ENCODE measurements at regions not wholly inside any gene's neighbourhood (a gene's known extent, or its start where the extent isn't known, plus 50 kb on each side); places are given as distances from the start of the nearest gene placed in this dataset.

DNA sequence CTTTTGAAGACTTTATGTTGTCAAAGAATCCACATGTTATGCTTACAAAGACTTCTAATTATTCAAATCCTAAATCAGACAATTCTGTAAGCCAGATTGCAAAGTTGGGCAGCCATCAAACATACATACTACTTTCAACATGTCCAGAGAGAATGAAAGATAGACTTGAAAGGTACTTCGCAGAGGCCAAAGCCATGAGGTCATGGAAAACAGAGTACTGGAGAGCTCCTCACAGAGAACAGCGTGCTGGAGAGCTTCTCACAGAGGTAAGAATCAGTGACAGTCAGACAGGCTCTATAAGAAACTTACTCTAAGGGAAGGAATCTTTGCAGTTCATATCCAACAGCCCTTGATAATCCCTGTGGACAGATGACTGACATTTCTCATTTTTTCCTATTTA, 400.2 kb downstream of the GJA1 start:
- no peak for DNase-seq

DNA sequence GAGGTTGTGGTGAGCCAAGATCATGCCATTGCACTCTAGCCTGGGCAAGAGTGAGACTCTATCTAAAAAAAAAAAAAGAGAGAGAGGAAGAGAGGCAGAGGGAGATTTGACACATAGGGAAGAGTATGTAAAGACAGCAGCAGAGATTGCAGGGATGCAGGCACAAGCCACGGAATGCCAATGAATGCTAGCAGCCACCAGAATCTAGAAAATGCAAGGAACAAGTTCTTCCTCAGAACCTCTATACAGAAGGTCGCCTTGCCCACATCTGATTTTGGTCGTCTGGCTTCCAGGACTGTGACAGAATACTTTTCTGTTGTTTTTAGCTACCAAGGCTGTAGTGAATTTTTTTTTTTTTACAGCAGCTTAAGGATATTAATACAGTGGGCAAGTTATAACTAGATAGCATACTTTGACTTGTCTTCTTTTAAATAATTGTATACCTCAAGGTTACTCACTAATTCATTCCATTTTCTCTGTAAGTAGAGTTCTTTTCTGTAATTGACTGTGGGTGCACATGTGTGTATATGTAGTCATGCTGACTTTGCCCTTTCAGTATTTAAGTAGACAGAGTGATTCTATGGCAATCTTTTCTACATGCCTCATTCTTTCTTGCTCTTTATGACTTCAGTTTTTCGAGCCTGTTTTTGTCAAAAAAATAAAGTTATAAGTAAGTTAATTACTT, 402.2 kb downstream of the GJA1 start:
- no peak for DNase-seq

DNA sequence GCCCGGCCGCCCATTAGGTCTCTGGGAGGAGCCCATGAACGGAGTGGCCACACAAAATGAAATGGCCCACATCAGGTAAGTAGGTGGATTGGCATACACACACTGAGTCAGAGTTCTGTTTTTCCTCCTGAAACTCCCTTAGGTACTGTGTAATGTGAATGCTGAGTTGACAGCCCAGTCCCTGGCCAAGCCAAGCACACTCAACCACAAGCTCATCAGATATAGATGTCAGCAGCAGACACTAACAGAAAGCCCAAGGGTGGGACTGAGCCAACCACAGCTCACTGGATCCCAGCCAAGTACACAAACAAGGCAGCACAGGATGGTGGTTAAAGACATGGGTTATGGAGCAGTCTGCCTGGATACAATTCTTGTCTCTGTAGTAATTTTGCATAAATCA, 403.4 kb downstream of the GJA1 start:
- no peak for DNase-seq

- DNase-seq: no peak
These were observed 404.4 kb downstream of the GJA1 start for GRCh38 chr6:121839896-121840295.

DNA sequence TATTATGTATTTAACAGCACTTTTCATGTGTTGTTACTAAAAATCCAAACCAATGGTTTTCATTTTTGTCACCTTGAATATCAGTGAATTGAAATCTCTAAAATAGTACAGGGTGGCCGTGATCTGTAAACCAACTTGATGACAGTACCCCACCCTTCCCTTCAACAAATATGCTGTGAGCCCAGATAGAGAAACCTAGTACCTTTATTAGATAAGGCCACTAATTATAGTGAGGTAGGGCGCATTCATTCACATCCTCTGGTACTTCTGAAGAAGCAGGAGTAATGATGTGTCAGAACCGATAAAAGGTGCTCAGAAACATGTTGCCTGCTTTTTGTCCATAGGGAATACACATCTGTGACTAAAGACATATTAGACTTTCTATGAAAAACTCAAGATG, 409.5 kb downstream of the GJA1 start:
- no peak for DNase-seq

DNA sequence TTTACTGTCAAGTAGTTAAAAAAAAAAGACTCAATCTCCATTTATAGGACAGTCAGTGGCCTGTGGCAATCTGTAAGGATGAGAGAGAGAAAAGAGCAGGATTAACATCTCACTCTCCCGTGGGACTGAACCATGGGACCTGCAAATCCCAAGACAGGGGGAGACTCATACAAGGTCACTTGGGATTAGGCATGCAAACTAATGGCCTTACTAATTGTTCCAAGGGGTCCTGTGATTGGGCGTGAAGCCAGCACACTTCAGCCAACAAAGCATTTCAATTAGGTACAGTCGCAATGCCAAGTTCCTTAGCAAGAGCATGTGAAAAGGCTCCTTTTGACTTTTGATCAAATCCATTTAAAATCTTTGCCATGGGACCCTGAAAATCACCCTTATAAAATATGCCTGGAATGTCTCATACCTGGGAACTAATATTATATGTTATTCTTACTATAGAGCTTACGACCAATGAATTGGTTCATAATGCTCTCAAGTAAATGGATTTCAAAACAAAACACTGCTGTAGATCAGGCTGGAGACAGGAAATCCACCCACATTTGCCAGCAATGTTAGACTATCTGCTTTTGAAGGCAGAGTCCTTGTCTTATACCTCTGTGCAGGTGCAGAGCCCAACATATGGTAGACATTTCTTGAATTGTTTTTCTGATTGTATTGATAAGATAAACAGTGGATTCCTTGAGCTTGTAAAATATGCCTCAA, 412.5 kb downstream of the GJA1 start:
- no peak for DNase-seq

DNA sequence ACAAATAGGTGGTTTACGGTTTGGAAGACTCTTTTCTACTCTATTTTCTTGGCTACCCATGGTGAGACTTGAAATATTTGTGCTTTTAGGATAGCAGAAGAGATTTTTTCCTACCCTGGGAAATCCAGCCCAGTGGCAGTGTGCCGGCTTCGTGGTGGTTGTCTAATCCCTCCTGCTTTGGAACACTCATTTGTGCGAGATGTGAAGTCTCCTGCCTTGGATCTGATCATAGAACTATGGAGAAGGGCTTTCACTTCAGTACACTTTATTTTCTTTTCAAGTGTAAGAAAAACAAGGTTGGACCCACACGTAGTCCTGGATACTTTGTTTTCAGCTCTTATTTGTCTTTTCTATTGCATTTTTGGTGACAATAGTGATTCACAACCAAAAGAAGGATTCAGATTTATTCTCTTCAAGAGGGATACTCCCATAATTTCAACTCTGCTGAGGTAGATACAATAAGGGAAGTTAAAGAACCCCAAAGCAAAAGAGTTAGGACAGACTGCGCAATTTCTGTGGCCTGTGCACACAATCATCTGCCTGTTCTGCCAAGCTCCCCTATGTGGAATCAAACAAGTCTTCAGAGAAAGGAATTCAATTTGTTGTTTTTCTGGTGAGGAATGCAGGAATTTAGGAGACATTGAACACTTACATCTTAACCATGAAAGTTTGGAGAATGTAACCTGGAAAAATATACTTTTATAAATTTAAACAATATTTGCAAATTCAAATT, 413.2 kb downstream of the GJA1 start:
- no peak for DNase-seq

- no peak for DNase-seq
These were observed 414.0 kb downstream of the GJA1 start for GRCh38 chr6:121849477-121849876.

- DNase-seq: no peak
These were observed 415.6 kb downstream of the GJA1 start for GRCh38 chr6:121851056-121851455.

GRCh38 chr6:121853686-121854085, 418.2 kb downstream of the GJA1 start:
- DNase-seq: no peak

DNA sequence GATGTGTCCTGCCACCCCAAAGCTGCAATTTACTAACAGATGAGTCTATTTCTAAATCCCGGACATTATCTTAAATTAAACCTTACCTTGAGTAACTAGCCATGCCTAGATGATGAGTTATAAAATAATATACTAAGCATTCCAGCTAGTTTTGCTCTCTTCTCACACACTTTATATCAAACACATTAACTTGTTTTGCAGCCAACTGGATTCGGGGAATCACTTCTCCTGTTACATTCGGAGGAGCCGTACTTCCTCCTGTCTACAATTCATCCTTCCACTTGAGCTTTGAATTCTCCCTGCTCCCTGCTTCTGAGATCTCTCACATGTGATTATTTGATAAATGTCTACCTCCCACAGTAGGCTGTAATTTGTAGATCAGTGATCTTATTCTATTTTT, 420.1 kb downstream of the GJA1 start:
- DNase-seq: no peak

DNA sequence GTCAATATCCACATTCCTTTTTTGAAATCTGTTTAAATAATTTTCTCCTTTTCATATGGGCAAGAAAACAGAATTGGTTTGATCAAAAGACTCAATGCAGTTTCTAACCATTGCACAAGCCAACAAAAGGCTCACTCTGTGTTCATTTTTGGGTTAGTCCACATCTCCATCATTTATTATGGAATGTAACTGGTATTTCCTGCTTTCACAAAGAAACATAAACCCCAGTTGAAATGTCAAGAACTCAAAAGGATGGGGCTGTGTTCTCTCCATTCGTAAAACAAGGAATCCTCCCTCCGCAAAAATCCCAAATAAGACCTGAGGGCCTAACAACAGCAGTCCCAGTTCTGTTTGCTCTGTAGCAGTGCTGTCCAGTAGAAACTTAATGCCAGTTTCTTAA, 420.9 kb downstream of the GJA1 start:
- no peak for DNase-seq

DNA sequence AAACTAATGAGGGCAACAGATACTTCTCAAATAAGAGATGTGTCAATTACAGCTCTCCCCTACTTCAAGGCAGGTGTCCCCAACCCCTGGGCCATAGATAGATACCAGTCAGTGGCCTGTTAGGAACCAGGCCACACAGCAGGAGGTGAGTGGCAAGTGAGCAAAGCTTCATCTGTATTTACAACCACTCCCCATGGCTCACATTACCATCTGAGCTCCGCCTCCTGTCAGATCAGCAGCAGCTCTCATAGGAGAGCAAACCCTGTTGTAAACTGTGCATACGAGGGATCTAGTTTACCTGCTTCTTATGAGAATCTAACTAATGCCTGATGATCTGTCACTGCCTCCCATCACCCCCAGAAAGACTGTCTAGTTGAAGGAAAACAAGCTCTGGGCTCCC, 422.1 kb downstream of the GJA1 start:
- DNase-seq: no peak

DNA sequence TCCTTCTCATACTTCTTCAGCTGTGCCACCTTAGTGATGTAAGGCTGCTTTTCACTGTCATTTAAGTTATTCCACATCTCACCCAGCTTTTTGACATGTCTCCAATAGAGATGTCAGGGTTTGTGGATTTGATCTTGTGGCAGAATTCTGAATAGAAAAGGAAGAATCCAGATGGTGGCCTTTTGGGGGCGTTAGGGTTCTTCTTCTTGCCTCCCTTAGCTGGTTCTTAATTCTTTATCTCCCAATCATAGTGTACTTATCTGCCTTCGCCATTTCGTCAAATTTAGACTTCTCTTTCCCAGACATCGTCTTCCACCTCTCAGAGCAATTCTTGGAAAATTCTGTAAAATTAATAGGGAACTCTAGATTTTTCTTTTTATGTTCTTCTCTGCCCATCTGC, 422.9 kb downstream of the GJA1 start:
- DNase-seq: no peak

GRCh38 chr6:121858986-121859385, 423.5 kb downstream of the GJA1 start:
- no peak for DNase-seq

- no peak for DNase-seq
These were observed 430.4 kb downstream of the GJA1 start for GRCh38 chr6:121865811-121866210.

GRCh38 chr6:121867095-121867494, 431.6 kb downstream of the GJA1 start:
- DNase-seq: no peak

- DNase-seq: no peak
These were observed 432.8 kb downstream of the GJA1 start for GRCh38 chr6:121868206-121868605.

GRCh38 chr6:121873595-121873994, 438.1 kb downstream of the GJA1 start:
- no peak for DNase-seq

DNA sequence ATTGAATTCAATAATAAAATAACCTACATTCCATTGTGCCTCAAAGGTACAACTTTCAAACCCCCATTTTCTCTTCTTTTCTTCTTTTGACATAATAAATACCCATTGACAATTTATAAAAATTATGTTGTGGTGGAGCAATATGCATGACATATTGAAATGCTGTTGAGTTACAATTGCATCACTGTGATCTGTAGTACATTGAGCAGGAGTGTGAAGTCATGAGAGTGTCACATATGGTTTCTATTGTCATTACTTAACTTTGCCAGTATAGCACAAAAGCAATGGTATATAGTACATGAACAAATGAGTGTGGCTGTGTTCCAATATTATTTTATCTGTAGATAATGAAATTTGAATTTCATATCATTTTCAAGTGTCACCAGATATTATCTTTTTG, 441.3 kb downstream of the GJA1 start:
- DNase-seq: no peak

GRCh38 chr6:121879149-121879548, 443.7 kb downstream of the GJA1 start:
- DNase-seq: no peak

DNA sequence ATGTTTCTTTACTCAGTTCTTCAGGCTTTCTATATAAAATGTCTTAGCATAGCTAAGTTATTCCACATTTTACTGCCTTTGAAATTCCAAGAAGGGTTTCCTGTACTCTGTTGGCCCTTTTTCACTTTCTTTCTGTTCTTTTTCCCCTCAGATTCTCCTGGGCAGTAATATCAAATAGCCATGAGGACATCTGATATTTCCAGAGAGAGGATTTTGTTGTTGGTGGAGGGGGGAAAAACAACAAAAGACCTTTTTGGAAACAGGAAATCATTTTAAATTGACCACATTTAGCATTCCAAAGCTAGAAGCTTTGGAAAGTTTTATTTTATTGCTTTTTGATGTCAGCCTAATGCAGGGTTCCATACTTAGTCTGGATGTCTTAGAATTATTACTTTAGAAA, 445.4 kb downstream of the GJA1 start:
- no peak for DNase-seq

- DNase-seq: no peak
These were observed 446.7 kb downstream of the GJA1 start for GRCh38 chr6:121881974-121882667.

GRCh38 chr6:121884091-121884490, 448.6 kb downstream of the GJA1 start:
- no peak for DNase-seq

Data from DMS 273 treated with DMSO at 0.1 percent for 48 hours (cell line).